ENCODE measurements at regions not wholly inside any gene's neighbourhood (a gene's known extent, or its start where the extent isn't known, plus 50 kb on each side); places are given as distances from the start of the nearest gene placed in this dataset.
"Not testable (repeated sequence)": the region's sequence is repeated elsewhere in the genome, so short reads cannot be mapped to it uniquely, and the experiment has no call there.

- H3K27ac Mint-ChIP-seq; H3K27me3 Mint-ChIP-seq (ENCODE audit: insufficient read depth); H3K4me3 Mint-ChIP-seq; intact Hi-C loops (cut with micrococcal nuclease); H3K4me1 Mint-ChIP-seq (ENCODE audit: low read depth); DNase-seq (ENCODE audit: low spot score); H3K36me3 Mint-ChIP-seq (ENCODE audit: low read depth): not testable (repeated sequence)
- H3K9me3 Mint-ChIP-seq: peaks cover 31% of the 10 kb centered on the region
Measured at GRCh38 chr6:141506062-141506461, 626.7 kb upstream of the GJE1 start.

- H3K4me3 Mint-ChIP-seq; intact Hi-C loops (cut with micrococcal nuclease); DNase-seq (ENCODE audit: low spot score); H3K4me1 Mint-ChIP-seq (ENCODE audit: low read depth); H3K36me3 Mint-ChIP-seq (ENCODE audit: low read depth); H3K27me3 Mint-ChIP-seq (ENCODE audit: insufficient read depth); H3K27ac Mint-ChIP-seq: not testable (repeated sequence)
- peaks cover 31% of the 10 kb centered on the region for H3K9me3 Mint-ChIP-seq
Measured at GRCh38 chr6:141504318-141504717, 628.4 kb upstream of the GJE1 start.

GRCh38 chr6:141501616-141502015 lies 631.1 kb upstream of the GJE1 start:
- peaks cover 27% of the 10 kb centered on the region for H3K9me3 Mint-ChIP-seq
- intact Hi-C loops (cut with micrococcal nuclease): no loop called here
- no peaks in the 10 kb centered on the region for H3K4me1 Mint-ChIP-seq (ENCODE audit: low read depth)
- no peaks in the 10 kb centered on the region for H3K36me3 Mint-ChIP-seq (ENCODE audit: low read depth)
- peaks cover 4% of the 10 kb centered on the region for H3K27me3 Mint-ChIP-seq (ENCODE audit: insufficient read depth)
- H3K27ac Mint-ChIP-seq: no peak overlapping the region
- H3K4me3 Mint-ChIP-seq: no peak overlapping the region
- no peak for DNase-seq (ENCODE audit: low spot score)

GRCh38 chr6:141498977-141499376 lies 633.7 kb upstream of the GJE1 start:
- H3K4me3 Mint-ChIP-seq: no peak overlapping the region
- no peaks in the 10 kb centered on the region for H3K4me1 Mint-ChIP-seq (ENCODE audit: low read depth)
- H3K27me3 Mint-ChIP-seq (ENCODE audit: insufficient read depth): peaks cover 4% of the 10 kb centered on the region
- DNase-seq (ENCODE audit: low spot score): no peak
- intact Hi-C loops (cut with micrococcal nuclease): no loop called here
- H3K9me3 Mint-ChIP-seq: peaks cover 15% of the 10 kb centered on the region
- no peak overlapping the region for H3K27ac Mint-ChIP-seq
- no peaks in the 10 kb centered on the region for H3K36me3 Mint-ChIP-seq (ENCODE audit: low read depth)

- Mint-ChIP-seq H3K36me3 (ENCODE audit: low read depth) (peaks cover 1% of the 10 kb centered on the region), H3K4me1 (ENCODE audit: low read depth) (peaks cover 8% of the 10 kb centered on the region), H3K27me3 (ENCODE audit: insufficient read depth) (no peaks in the 10 kb centered on the region), H3K4me3 (no peak overlapping the region), H3K27ac (no peak overlapping the region), H3K9me3 (peaks cover 25% of the 10 kb centered on the region)
- intact Hi-C loops (cut with micrococcal nuclease): no loop called here
- DNase-seq (ENCODE audit: low spot score): no peak
Measured at GRCh38 chr6:141492521-141493284, 640.0 kb upstream of the GJE1 start.

- H3K9me3 Mint-ChIP-seq: peaks cover 24% of the 10 kb centered on the region
- peaks cover 3% of the 10 kb centered on the region for H3K36me3 Mint-ChIP-seq (ENCODE audit: low read depth)
- no peaks in the 10 kb centered on the region for H3K27me3 Mint-ChIP-seq (ENCODE audit: insufficient read depth)
- peaks cover 12% of the 10 kb centered on the region for H3K4me1 Mint-ChIP-seq (ENCODE audit: low read depth)
- no peak for DNase-seq (ENCODE audit: low spot score)
- intact Hi-C loops (cut with micrococcal nuclease): no loop called here
- H3K4me3 Mint-ChIP-seq: no peak overlapping the region
- H3K27ac Mint-ChIP-seq: no peak overlapping the region
Measured at GRCh38 chr6:141491684-141492083, 641.0 kb upstream of the GJE1 start.

GRCh38 chr6:141490982-141491381 lies 641.7 kb upstream of the GJE1 start:
- H3K27ac Mint-ChIP-seq: no peak overlapping the region
- intact Hi-C loops (cut with micrococcal nuclease): no loop called here
- no peak overlapping the region for H3K4me3 Mint-ChIP-seq
- peaks cover 3% of the 10 kb centered on the region for H3K36me3 Mint-ChIP-seq (ENCODE audit: low read depth)
- H3K4me1 Mint-ChIP-seq (ENCODE audit: low read depth): peaks cover 16% of the 10 kb centered on the region
- H3K9me3 Mint-ChIP-seq: peaks cover 22% of the 10 kb centered on the region
- no peak for DNase-seq (ENCODE audit: low spot score)
- no peaks in the 10 kb centered on the region for H3K27me3 Mint-ChIP-seq (ENCODE audit: insufficient read depth)

- DNase-seq (ENCODE audit: low spot score): no peak
- peaks cover 3% of the 10 kb centered on the region for H3K36me3 Mint-ChIP-seq (ENCODE audit: low read depth)
- H3K4me1 Mint-ChIP-seq (ENCODE audit: low read depth): peaks cover 39% of the 10 kb centered on the region
- H3K9me3 Mint-ChIP-seq: peaks cover 25% of the 10 kb centered on the region
- intact Hi-C loops (cut with micrococcal nuclease): no loop called here
- H3K4me3 Mint-ChIP-seq: no peak overlapping the region
- H3K27me3 Mint-ChIP-seq (ENCODE audit: insufficient read depth): no peaks in the 10 kb centered on the region
- H3K27ac Mint-ChIP-seq: no peak overlapping the region
Measured at GRCh38 chr6:141488488-141488887, 644.2 kb upstream of the GJE1 start.

- H3K4me3 Mint-ChIP-seq: no peak overlapping the region
- DNase-seq (ENCODE audit: low spot score): no peak
- H3K4me1 Mint-ChIP-seq (ENCODE audit: low read depth): peaks cover 48% of the 10 kb centered on the region
- intact Hi-C loops (cut with micrococcal nuclease): no loop called here
- H3K27me3 Mint-ChIP-seq (ENCODE audit: insufficient read depth): no peaks in the 10 kb centered on the region
- H3K27ac Mint-ChIP-seq: no peak overlapping the region
- H3K36me3 Mint-ChIP-seq (ENCODE audit: low read depth): peaks cover 6% of the 10 kb centered on the region
- peaks cover 22% of the 10 kb centered on the region for H3K9me3 Mint-ChIP-seq
Measured at GRCh38 chr6:141486942-141487341, 645.8 kb upstream of the GJE1 start.

GRCh38 chr6:141484711-141485110 lies 648.0 kb upstream of the GJE1 start:
- Mint-ChIP-seq H3K4me1 (ENCODE audit: low read depth) (peaks cover 48% of the 10 kb centered on the region), H3K27ac (peak overlapping the region; percentile 98), H3K27me3 (ENCODE audit: insufficient read depth) (no peaks in the 10 kb centered on the region), H3K9me3 (peaks cover 13% of the 10 kb centered on the region), H3K36me3 (ENCODE audit: low read depth) (peaks cover 10% of the 10 kb centered on the region), H3K4me3 (no peak overlapping the region)
- intact Hi-C loops (cut with micrococcal nuclease): loop anchor here (5.0 kb wide), 1 partner anchor 897 kb away; no protein-coding TSS in a partner anchor
- peak; percentile 13 for DNase-seq (ENCODE audit: low spot score)

GRCh38 chr6:141483598-141484061 lies 649.1 kb upstream of the GJE1 start:
- H3K4me1 Mint-ChIP-seq (ENCODE audit: low read depth): peaks cover 47% of the 10 kb centered on the region
- H3K36me3 Mint-ChIP-seq (ENCODE audit: low read depth): peaks cover 10% of the 10 kb centered on the region
- intact Hi-C loops (cut with micrococcal nuclease): loop anchor here (1.0 to 5.0 kb wide), 6 partner anchors 20 to 896 kb away; no protein-coding TSS in a partner anchor
- H3K9me3 Mint-ChIP-seq: peaks cover 13% of the 10 kb centered on the region
- H3K27me3 Mint-ChIP-seq (ENCODE audit: insufficient read depth): no peaks in the 10 kb centered on the region
- H3K4me3 Mint-ChIP-seq: peak overlapping the region; percentile 87
- peak; percentile 51 for DNase-seq (ENCODE audit: low spot score)
- peak overlapping the region; percentile 98 for H3K27ac Mint-ChIP-seq

- no peak for DNase-seq (ENCODE audit: low spot score)
- Mint-ChIP-seq H3K9me3 (peaks cover 13% of the 10 kb centered on the region), H3K4me1 (ENCODE audit: low read depth) (peaks cover 41% of the 10 kb centered on the region), H3K27ac (peak overlapping the region; percentile 98), H3K27me3 (ENCODE audit: insufficient read depth) (no peaks in the 10 kb centered on the region), H3K36me3 (ENCODE audit: low read depth) (peaks cover 10% of the 10 kb centered on the region), H3K4me3 (peak overlapping the region; percentile 87)
- intact Hi-C loops (cut with micrococcal nuclease): loop anchor here (1.0 to 5.0 kb wide), 6 partner anchors 20 to 896 kb away; no protein-coding TSS in a partner anchor
Measured at GRCh38 chr6:141482796-141483597, 649.7 kb upstream of the GJE1 start.

- H3K4me1 Mint-ChIP-seq (ENCODE audit: low read depth): no peaks in the 10 kb centered on the region
- no peak for DNase-seq (ENCODE audit: low spot score)
- H3K27me3 Mint-ChIP-seq (ENCODE audit: insufficient read depth): no peaks in the 10 kb centered on the region
- H3K9me3 Mint-ChIP-seq: peaks cover 4% of the 10 kb centered on the region
- no peak overlapping the region for H3K4me3 Mint-ChIP-seq
- intact Hi-C loops (cut with micrococcal nuclease): no loop called here
- H3K36me3 Mint-ChIP-seq (ENCODE audit: low read depth): peaks cover 5% of the 10 kb centered on the region
- H3K27ac Mint-ChIP-seq: no peak overlapping the region
Measured at GRCh38 chr6:141475259-141475658, 657.5 kb upstream of the GJE1 start.

Measured in activated T-helper 1 cell treated with anti-CD3 and anti-CD28 coated beads, Interleukin-12 subunit alpha, Interleukin-12 subunit beta, Interleukin-2, Interleukin-4 antibody, amounts not matched to agents 30 ng/mL and 10 ng/mL and 1 ng/mL, durations not matched to agents 14 hours and 24 hours and 36 hours (primary cell).